ENCODE measurements at regions not wholly inside any gene's neighbourhood (a gene's known extent, or its start where the extent isn't known, plus 50 kb on each side); places are given as distances from the start of the nearest gene placed in this dataset.
A peak's percentile ranks its signal among the peaks of the same experiment; 100 is the strongest.

GRCh38 chr11:116117331-116118137 lies 613.3 kb upstream of the CADM1 start (continued):
- no peak for TF ChIP-seq ZNF704 (CRISPR knock-in tag; IDR thresholded peaks at IDR 0.05; ENCODE audit: borderline replicate concordance)
- no peak for TF ChIP-seq MEIS2 (CRISPR knock-in tag; IDR thresholded peaks at IDR 0.05)
- TF ChIP-seq ZNF557 (CRISPR knock-in tag; IDR thresholded peaks at IDR 0.05), result no peak
- TF ChIP-seq, protein P1, sequence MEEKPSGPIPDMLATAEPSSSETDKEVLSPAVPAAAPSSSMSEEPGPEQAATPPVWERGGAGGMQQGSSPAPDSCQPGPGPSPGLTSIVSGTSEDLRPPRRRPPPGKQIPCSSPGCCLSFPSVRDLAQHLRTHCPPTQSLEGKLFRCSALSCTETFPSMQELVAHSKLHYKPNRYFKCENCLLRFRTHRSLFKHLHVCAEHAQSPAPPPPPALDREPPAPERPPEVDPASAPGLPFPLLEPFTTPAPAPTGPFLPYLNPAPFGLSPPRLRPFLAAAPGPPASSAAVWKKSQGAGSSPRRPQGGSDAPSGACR (CRISPR knock-in tag; IDR thresholded peaks at IDR 0.05), result no peak
- TF ChIP-seq, protein P2, sequence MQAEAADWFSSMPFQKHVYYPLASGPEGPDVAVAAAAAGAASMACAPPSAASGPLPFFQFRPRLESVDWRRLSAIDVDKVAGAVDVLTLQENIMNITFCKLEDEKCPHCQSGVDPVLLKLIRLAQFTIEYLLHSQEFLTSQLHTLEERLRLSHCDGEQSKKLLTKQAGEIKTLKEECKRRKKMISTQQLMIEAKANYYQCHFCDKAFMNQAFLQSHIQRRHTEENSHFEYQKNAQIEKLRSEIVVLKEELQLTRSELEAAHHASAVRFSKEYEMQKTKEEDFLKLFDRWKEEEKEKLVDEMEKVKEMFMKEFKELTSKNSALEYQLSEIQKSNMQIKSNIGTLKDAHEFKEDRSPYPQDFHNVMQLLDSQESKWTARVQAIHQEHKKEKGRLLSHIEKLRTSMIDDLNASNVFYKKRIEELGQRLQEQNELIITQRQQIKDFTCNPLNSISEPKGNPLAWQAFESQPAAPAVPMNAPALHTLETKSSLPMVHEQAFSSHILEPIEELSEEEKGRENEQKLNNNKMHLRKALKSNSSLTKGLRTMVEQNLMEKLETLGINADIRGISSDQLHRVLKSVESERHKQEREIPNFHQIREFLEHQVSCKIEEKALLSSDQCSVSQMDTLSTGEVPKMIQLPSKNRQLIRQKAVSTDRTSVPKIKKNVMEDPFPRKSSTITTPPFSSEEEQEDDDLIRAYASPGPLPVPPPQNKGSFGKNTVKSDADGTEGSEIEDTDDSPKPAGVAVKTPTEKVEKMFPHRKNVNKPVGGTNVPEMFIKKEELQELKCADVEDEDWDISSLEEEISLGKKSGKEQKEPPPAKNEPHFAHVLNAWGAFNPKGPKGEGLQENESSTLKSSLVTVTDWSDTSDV (CRISPR knock-in tag; IDR thresholded peaks at IDR 0.05), result no peak
- no peak for TF ChIP-seq SNAPC2 (CRISPR knock-in tag; IDR thresholded peaks at IDR 0.05)
- TF ChIP-seq ZNF891 (CRISPR knock-in tag; IDR thresholded peaks at IDR 0.05), result no peak

DNA sequence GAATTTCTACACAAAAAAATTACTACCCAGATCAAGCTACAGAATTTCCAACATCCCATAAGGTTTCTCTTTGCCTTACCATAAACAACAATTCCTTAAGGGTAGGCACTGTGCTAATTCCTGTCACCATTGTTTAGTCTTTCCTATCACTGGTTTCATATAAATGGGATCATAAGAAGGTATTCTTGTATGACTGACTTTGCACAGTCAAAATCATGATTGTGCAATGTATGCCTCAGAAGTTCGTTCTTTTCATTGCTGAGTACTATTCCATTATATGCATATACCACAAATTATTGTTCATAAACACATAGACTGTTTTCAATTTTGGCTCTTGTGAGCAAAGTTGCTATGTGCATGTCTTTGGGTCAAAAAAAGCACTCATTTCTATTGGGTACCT lies 611.6 kb upstream of the CADM1 start:
- BruUV-seq (replicated peaks), result no TSS peak
- no peak for FAIRE-seq
- H3K36me3 ChIP-seq (replicated peaks in 1 of 2; ENCODE audit: control insufficient read depth in 1 of 2, insufficient read depth in 2 of 2, low read length in 2 of 2), result no peaks in the 10 kb centered on the region
- H2AFZ ChIP-seq (ENCODE audit: low read length), result no peak overlapping the region
- intact Hi-C loops (cut with micrococcal nuclease; ENCODE audit: unreplicated experiment) (no loop called here), in situ Hi-C loops (cut with HindIII; ENCODE audit: extremely low pct_ligation_motif_present, low pct_unique_long_range_greater_than_20kb) (no loop called here)
- POLR2A ChIA-PET, result no interaction called here
- CTCF ChIA-PET (ENCODE audit: low intra/inter-chr PET ratio, low total read pairs), result no interaction called here
- TF ChIP-seq CEBPB (IDR thresholded peaks at IDR 0.05; ENCODE audit: borderline replicate concordance, low read depth, low read length) (peak; percentile 45; the same call in 1 of the 2 replicates), NCOA1 (CRISPR knock-in tag; IDR thresholded peaks at IDR 0.05) (no peak), ZNF543 (CRISPR knock-in tag; IDR thresholded peaks at IDR 0.05) (no peak), ZNF18 (CRISPR knock-in tag; IDR thresholded peaks at IDR 0.05; ENCODE audit: insufficient replicate concordance) (no peak), RBAK (CRISPR knock-in tag; IDR thresholded peaks at IDR 0.05) (no peak)
- WGBS (ENCODE audit: low lambda C conversion rate), result 0% methylated on average over 1 of the region's 1 CpG
- no peak overlapping the region for H3K9ac ChIP-seq (ENCODE audit: insufficient read depth, low read depth, low read length)
- H3K4me3 ChIP-seq (replicated peaks in 1 of 3; ENCODE audit: insufficient read depth in 1 of 3, low read depth in 2 of 3, low read length in 3 of 3), result no peak overlapping the region
- H3K79me2 ChIP-seq (ENCODE audit: insufficient read depth, low read length), result no peaks in the 10 kb centered on the region
- H3K4me1 ChIP-seq (ENCODE audit: insufficient read depth, low read length), result no peaks in the 10 kb centered on the region
- H4K20me1 ChIP-seq (ENCODE audit: insufficient read depth, low read length), result no peaks in the 10 kb centered on the region
- H3K9me3 ChIP-seq (ENCODE audit: low read length), result peaks cover 5% of the 10 kb centered on the region; the same call in 1 of the 2 replicates
- no peak for ATAC-seq
- H3K27ac ChIP-seq (ENCODE audit: extremely low read length, insufficient read depth, low read length), result no peak overlapping the region
- H3K27me3 ChIP-seq (ENCODE audit: control insufficient read depth in 1 of 2, insufficient read depth in 2 of 2, low read length in 2 of 2), result peaks cover 0 to 11% of the 10 kb centered on the region in 2 experiments; a peak in 3 of 5 replicates
- no peak for DNase-seq (ENCODE audit: low spot score)
- H3K4me2 ChIP-seq (ENCODE audit: low read depth, low read length), result no peak overlapping the region

Measured in HepG2 (cell line).